Stimulated activated CD8-positive, alpha-beta memory T cell treated with anti-CD3 and anti-CD28 coated beads, Interleukin-4, amount 100 ng/mL, for 4 hours (primary cell): ENCODE measurements at regions not wholly inside any gene's neighbourhood (a gene's known extent, or its start where the extent isn't known, plus 50 kb on each side); places are given as distances from the start of the nearest gene placed in this dataset.

Experiments used
- DNase-seq, 2 donors: peaks; one replicate each; pipeline ENCODE4 v3.0.0-alpha.2; 2020; ENCODE audit warnings: low read depth in 2 of 2, low spot score in 1 of 2

- no peak for DNase-seq
Measured at GRCh38 chr6:4620284-4621151, 155.7 kb upstream of the CDYL start.

GRCh38 chr6:4616311-4616710, 159.9 kb upstream of the CDYL start:
- no peak for DNase-seq

- DNase-seq: no peak
Measured at GRCh38 chr6:4615891-4616290, 160.3 kb upstream of the CDYL start.

GRCh38 chr6:4615231-4615630, 161.0 kb upstream of the CDYL start:
- no peak for DNase-seq

- DNase-seq: no peak
Measured at GRCh38 chr6:4614637-4615036, 161.6 kb upstream of the CDYL start.

GRCh38 chr6:4613795-4614194, 162.4 kb upstream of the CDYL start:
- DNase-seq: no peak

- no peak for DNase-seq
Measured at GRCh38 chr6:4613381-4613780, 162.8 kb upstream of the CDYL start.

- no peak for DNase-seq
Measured at GRCh38 chr6:4612636-4613171, 163.5 kb upstream of the CDYL start.

GRCh38 chr6:4611429-4612129, 164.6 kb upstream of the CDYL start:
- no peak for DNase-seq

- DNase-seq: no peak
Measured at GRCh38 chr6:4610256-4610655, 165.9 kb upstream of the CDYL start.

GRCh38 chr6:4608361-4609115, 167.7 kb upstream of the CDYL start:
- no peak for DNase-seq

- DNase-seq: no peak
Measured at GRCh38 chr6:4607793-4608192, 168.4 kb upstream of the CDYL start.

GRCh38 chr6:4606821-4607704, 169.1 kb upstream of the CDYL start:
- DNase-seq: no peak

GRCh38 chr6:4606016-4606415, 170.2 kb upstream of the CDYL start:
- no peak for DNase-seq

GRCh38 chr6:4603856-4604369, 172.3 kb upstream of the CDYL start:
- DNase-seq: no peak

- DNase-seq: no peak
Measured at GRCh38 chr6:4603291-4603690, 172.9 kb upstream of the CDYL start.

- DNase-seq: no peak
Measured at GRCh38 chr6:4599924-4600323, 176.3 kb upstream of the CDYL start.

- no peak for DNase-seq
Measured at GRCh38 chr6:4598384-4598995, 177.7 kb upstream of the CDYL start.

- DNase-seq: no peak
Measured at GRCh38 chr6:4593951-4594350, 182.3 kb upstream of the CDYL start.

- no peak for DNase-seq
Measured at GRCh38 chr6:4592026-4592425, 184.2 kb upstream of the CDYL start.
